ENCODE measurements at regions not wholly inside any gene's neighbourhood (a gene's known extent, or its start where the extent isn't known, plus 50 kb on each side); places are given as distances from the start of the nearest gene placed in this dataset.

GRCh38 chr14:30297876-30298795, 260.8 kb upstream of the G2E3 start:
- Mint-ChIP-seq H3K27ac (no peak overlapping the region), H3K9me3 (no peaks in the 10 kb centered on the region), H3K36me3 (no peaks in the 10 kb centered on the region), H3K4me3 (no peak overlapping the region), H3K27me3 (peaks cover 19% of the 10 kb centered on the region), H3K4me1 (no peaks in the 10 kb centered on the region)
- no peak for DNase-seq

DNA sequence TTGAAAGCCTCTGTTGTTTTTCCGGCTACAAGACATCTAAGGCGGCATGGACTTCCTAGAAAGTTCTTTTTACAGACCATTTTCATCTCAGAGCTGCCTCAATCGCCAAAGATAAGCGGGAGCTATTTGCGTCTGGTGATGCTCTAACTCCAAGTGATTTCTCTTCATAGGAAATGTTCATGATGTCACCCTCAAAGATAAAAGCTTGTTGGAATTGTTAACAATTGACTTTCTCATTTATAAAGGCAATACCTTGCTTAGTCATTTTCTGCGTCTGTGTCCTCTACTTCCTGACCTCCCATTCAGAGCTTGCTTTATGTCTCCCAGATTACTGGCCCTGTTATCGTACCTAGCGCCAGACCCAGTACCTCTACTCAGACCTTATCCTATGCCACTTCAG, 259.0 kb upstream of the G2E3 start:
- no peak for DNase-seq
- Mint-ChIP-seq H3K4me1 (no peaks in the 10 kb centered on the region), H3K36me3 (no peaks in the 10 kb centered on the region), H3K27me3 (peaks cover 13% of the 10 kb centered on the region), H3K27ac (no peak overlapping the region), H3K9me3 (no peaks in the 10 kb centered on the region), H3K4me3 (no peak overlapping the region)

DNA sequence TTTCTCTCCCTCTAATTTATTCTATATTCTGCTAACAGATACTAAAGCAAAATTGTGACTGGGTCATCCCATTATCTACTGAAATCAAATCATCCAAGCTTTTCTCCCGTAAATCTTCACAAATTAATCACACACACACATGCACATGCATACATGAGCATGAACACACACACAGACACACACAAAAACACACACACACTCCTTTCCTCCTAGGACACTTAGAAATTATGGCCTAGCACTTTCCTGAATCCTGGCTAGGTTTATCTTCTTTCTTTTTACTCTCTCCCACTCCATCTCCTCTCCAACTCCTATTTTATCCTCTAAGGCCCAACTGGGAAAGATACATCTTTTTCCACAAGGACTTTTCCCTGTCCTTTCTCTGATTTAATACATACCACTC, 255.6 kb upstream of the G2E3 start:
- Mint-ChIP-seq H3K27me3 (peaks cover 4% of the 10 kb centered on the region), H3K4me3 (no peak overlapping the region), H3K27ac (no peak overlapping the region), H3K36me3 (no peaks in the 10 kb centered on the region), H3K9me3 (no peaks in the 10 kb centered on the region), H3K4me1 (no peaks in the 10 kb centered on the region)
- DNase-seq = no peak

GRCh38 chr14:30305346-30305745, 253.6 kb upstream of the G2E3 start:
- Mint-ChIP-seq H3K27ac (no peak overlapping the region), H3K27me3 (no peaks in the 10 kb centered on the region), H3K36me3 (no peaks in the 10 kb centered on the region), H3K9me3 (no peaks in the 10 kb centered on the region), H3K4me1 (no peaks in the 10 kb centered on the region), H3K4me3 (no peak overlapping the region)
- no peak for DNase-seq

GRCh38 chr14:30309405-30309804, 249.6 kb upstream of the G2E3 start:
- Mint-ChIP-seq H3K27me3 (peaks cover 3% of the 10 kb centered on the region), H3K27ac (no peak overlapping the region), H3K36me3 (no peaks in the 10 kb centered on the region), H3K4me1 (no peaks in the 10 kb centered on the region), H3K9me3 (no peaks in the 10 kb centered on the region), H3K4me3 (no peak overlapping the region)
- no peak for DNase-seq

GRCh38 chr14:30312214-30312613, 246.7 kb upstream of the G2E3 start:
- Mint-ChIP-seq H3K4me1 (peaks cover 2% of the 10 kb centered on the region), H3K36me3 (no peaks in the 10 kb centered on the region), H3K4me3 (no peak overlapping the region), H3K9me3 (peaks cover 6% of the 10 kb centered on the region), H3K27me3 (peaks cover 13% of the 10 kb centered on the region), H3K27ac (no peak overlapping the region)
- DNase-seq = no peak

GRCh38 chr14:30317729-30318128, 241.2 kb upstream of the G2E3 start:
- no peak overlapping the region for H3K4me3 Mint-ChIP-seq
- H3K4me1 Mint-ChIP-seq = peaks cover 2% of the 10 kb centered on the region
- H3K27me3 Mint-ChIP-seq = peaks cover 16% of the 10 kb centered on the region
- no peak for DNase-seq
- no peak overlapping the region for H3K27ac Mint-ChIP-seq
- H3K9me3 Mint-ChIP-seq = peaks cover 6% of the 10 kb centered on the region
- H3K36me3 Mint-ChIP-seq = no peaks in the 10 kb centered on the region

GRCh38 chr14:30322819-30323218, 236.1 kb upstream of the G2E3 start:
- Mint-ChIP-seq H3K27ac (no peak overlapping the region), H3K4me1 (no peaks in the 10 kb centered on the region), H3K4me3 (no peak overlapping the region), H3K36me3 (no peaks in the 10 kb centered on the region), H3K27me3 (peaks cover 16% of the 10 kb centered on the region), H3K9me3 (no peaks in the 10 kb centered on the region)
- no peak for DNase-seq

GRCh38 chr14:30330033-30330432, 228.9 kb upstream of the G2E3 start:
- H3K4me3 Mint-ChIP-seq = no peak overlapping the region

DNA sequence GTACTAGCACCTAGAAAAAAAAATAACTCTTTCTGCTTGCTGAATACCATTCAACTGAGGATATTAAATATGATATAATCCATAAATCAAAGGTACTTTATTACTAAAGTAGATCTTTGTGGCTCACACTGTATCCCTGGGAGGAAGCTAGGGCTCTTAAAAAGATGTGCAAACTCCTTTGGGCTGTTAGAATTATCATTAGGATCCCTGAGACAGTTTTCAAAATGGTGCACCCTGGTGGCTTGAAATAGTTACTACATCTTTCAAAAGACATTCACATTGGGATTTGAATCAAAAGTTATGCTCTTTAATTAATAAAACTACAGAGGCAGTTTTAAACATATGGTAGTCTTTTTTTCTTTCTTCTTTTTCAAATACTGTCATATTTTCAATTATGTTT, 228.5 kb upstream of the G2E3 start:
- no peaks in the 10 kb centered on the region for H3K36me3 Mint-ChIP-seq

More at GRCh38 chr14:30330033-30330432, 228.9 kb upstream of the G2E3 start:
- no peak overlapping the region for H3K27ac Mint-ChIP-seq
- H3K27me3 Mint-ChIP-seq = peaks cover 44% of the 10 kb centered on the region
- peaks cover 4% of the 10 kb centered on the region for H3K9me3 Mint-ChIP-seq
- peaks cover 2% of the 10 kb centered on the region for H3K4me1 Mint-ChIP-seq
- DNase-seq = no peak
- H3K36me3 Mint-ChIP-seq = no peaks in the 10 kb centered on the region

GRCh38 chr14:30331030-30331429, 227.9 kb upstream of the G2E3 start:
- peaks cover 37% of the 10 kb centered on the region for H3K27me3 Mint-ChIP-seq
- peaks cover 4% of the 10 kb centered on the region for H3K9me3 Mint-ChIP-seq
- H3K36me3 Mint-ChIP-seq = no peaks in the 10 kb centered on the region
- H3K27ac Mint-ChIP-seq = no peak overlapping the region
- peaks cover 5% of the 10 kb centered on the region for H3K4me1 Mint-ChIP-seq
- no peak for DNase-seq
- no peak overlapping the region for H3K4me3 Mint-ChIP-seq

More for the DNA sequence above, 228.5 kb upstream of the G2E3 start:
- no peak for DNase-seq
- Mint-ChIP-seq H3K9me3 (peaks cover 4% of the 10 kb centered on the region), H3K27me3 (peaks cover 41% of the 10 kb centered on the region), H3K4me3 (no peak overlapping the region), H3K27ac (no peak overlapping the region), H3K4me1 (peaks cover 4% of the 10 kb centered on the region)

DNA sequence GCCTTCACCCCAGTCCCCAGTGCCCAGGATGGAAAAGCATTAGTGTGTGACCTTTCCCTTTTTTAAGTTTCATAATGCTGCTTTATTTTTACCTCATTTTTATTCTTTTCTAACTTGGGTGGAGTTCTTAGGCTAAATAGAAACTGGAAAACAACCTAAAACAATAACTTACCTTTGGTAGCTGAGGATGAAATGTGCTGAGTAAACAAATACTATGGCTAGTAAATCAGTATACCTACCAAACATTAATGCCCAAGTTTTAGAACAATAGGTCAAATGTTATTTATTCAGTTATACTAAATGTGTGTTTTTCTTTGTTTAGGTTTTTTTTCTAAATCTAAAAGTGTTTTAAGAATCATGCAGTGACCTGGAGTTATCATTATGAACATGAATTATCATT, 226.6 kb upstream of the G2E3 start:
- H3K9me3 Mint-ChIP-seq = peaks cover 4% of the 10 kb centered on the region
- H3K27me3 Mint-ChIP-seq = peaks cover 36% of the 10 kb centered on the region
- no peak for DNase-seq
- peaks cover 5% of the 10 kb centered on the region for H3K4me1 Mint-ChIP-seq
- no peaks in the 10 kb centered on the region for H3K36me3 Mint-ChIP-seq
- no peak overlapping the region for H3K27ac Mint-ChIP-seq
- no peak overlapping the region for H3K4me3 Mint-ChIP-seq

- Mint-ChIP-seq H3K4me1 (peaks cover 5% of the 10 kb centered on the region), H3K36me3 (no peaks in the 10 kb centered on the region), H3K27ac (no peak overlapping the region), H3K9me3 (peaks cover 4% of the 10 kb centered on the region), H3K27me3 (peaks cover 34% of the 10 kb centered on the region), H3K4me3 (no peak overlapping the region)
- no peak for DNase-seq
Observed at GRCh38 chr14:30333934-30334333, 225.0 kb upstream of the G2E3 start.

DNA sequence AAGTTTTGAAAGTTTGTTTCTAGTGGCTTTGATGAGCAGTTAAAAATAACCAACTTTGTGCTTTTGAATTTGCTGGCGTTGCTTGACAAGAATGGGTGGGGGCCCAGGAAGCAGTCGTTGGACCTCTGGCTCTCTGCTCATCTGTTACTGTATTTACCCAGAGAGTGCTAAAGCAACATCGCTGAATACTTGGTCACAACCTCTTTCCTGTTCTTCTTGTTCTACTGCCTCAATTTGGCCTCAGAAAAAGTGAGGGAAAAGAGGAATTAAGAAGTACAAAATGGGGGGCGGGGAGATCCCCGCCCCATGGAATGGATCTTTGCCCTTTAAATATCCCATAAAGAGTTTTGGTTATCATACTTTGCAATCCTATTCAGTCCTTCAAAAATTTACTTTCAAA, 221.5 kb upstream of the G2E3 start:
- Mint-ChIP-seq H3K4me3 (no peak overlapping the region), H3K9me3 (peaks cover 4% of the 10 kb centered on the region), H3K4me1 (peaks cover 5% of the 10 kb centered on the region), H3K27me3 (peaks cover 26% of the 10 kb centered on the region), H3K27ac (no peak overlapping the region), H3K36me3 (no peaks in the 10 kb centered on the region)
- DNase-seq = no peak

- H3K4me3 Mint-ChIP-seq = no peak overlapping the region
- H3K27me3 Mint-ChIP-seq = peaks cover 10% of the 10 kb centered on the region
- no peak for DNase-seq
- H3K9me3 Mint-ChIP-seq = no peaks in the 10 kb centered on the region
- H3K4me1 Mint-ChIP-seq = peaks cover 3% of the 10 kb centered on the region
- no peaks in the 10 kb centered on the region for H3K36me3 Mint-ChIP-seq
- H3K27ac Mint-ChIP-seq = no peak overlapping the region
Observed at GRCh38 chr14:30339311-30339901, 219.6 kb upstream of the G2E3 start.

GRCh38 chr14:30340495-30340894, 218.5 kb upstream of the G2E3 start:
- H3K9me3 Mint-ChIP-seq = no peaks in the 10 kb centered on the region
- H3K36me3 Mint-ChIP-seq = no peaks in the 10 kb centered on the region
- H3K4me3 Mint-ChIP-seq = no peak overlapping the region
- no peak for DNase-seq
- peaks cover 18% of the 10 kb centered on the region for H3K27me3 Mint-ChIP-seq
- peaks cover under 1% of the 10 kb centered on the region for H3K4me1 Mint-ChIP-seq
- no peak overlapping the region for H3K27ac Mint-ChIP-seq

Measured in activated naive CD8-positive, alpha-beta T cell treated with anti-CD3 and anti-CD28 coated beads for 36 hours (primary cell).